Left ventricle myocardium inferior (tissue), 1 donor: ENCODE measurements at regions not wholly inside any gene's neighbourhood (a gene's known extent, or its start where the extent isn't known, plus 50 kb on each side); places are given as distances from the start of the nearest gene placed in this dataset.

Experiments
- DNase-seq: peaks from one replicate; pipeline ENCODE4 v3.0.0-alpha.2; 2020
- H3K27ac ChIP-seq: fragments of 200-600 bp; replicated peaks from 2 replicates; pipeline ENCODE4 v1.8.0; 2021
- H3K27me3 ChIP-seq: fragments of 200-600 bp; 2 replicates; pipeline ENCODE4 v1.8.0; 2021; ENCODE audit warnings: low read depth
- H3K36me3 ChIP-seq: fragments of 200-600 bp; 2 replicates; pipeline ENCODE4 v1.8.0; 2021
- H3K4me1 ChIP-seq: fragments of 200-600 bp; 2 replicates; pipeline ENCODE4 v1.8.0; 2021
- H3K4me3 ChIP-seq: fragments of 200-600 bp; 2 replicates; pipeline ENCODE4 v1.8.0; 2021; ENCODE audit warnings: mild to moderate bottlenecking, moderate library complexity
- H3K9me3 ChIP-seq: fragments of 200-600 bp; replicated peaks from 2 replicates; pipeline ENCODE4 v1.8.0; 2021
- CTCF ChIP-seq: fragments of 200-600 bp; IDR thresholded peaks from 2 replicates; pipeline ENCODE4 v1.8.0; 2021; ENCODE audit warnings: antibody characterized with exemption, mild to moderate bottlenecking, borderline replicate concordance
- intact Hi-C: fragments of 100-400 bp; cut with micrococcal nuclease; formaldehyde crosslinking; loops from one replicate; pipeline ENCODE4 v1.11.0; 2022
- donor health status: DM: no; HTN: yes; CAD: no; lungs with severe emphysema.

- H3K4me1 ChIP-seq: no peaks in the 10 kb centered on the region
- H3K27ac ChIP-seq: no peak overlapping the region
- H3K27me3 ChIP-seq: peaks cover 9% of the 10 kb centered on the region
- H3K9me3 ChIP-seq: peaks cover 29% of the 10 kb centered on the region
- intact Hi-C loops: no loop called here
- DNase-seq: no peak
- H3K4me3 ChIP-seq: no peak overlapping the region
- H3K36me3 ChIP-seq: no peaks in the 10 kb centered on the region
- TF ChIP-seq CTCF: no peak
Measured at GRCh38 chr9:115194216-115194615, 76.3 kb upstream of the TNC start.

- no peak for TF ChIP-seq CTCF
- Histone ChIP-seq H3K36me3 (no peaks in the 10 kb centered on the region), H3K27me3 (peaks cover 12% of the 10 kb centered on the region), H3K4me1 (no peaks in the 10 kb centered on the region), H3K27ac (no peak overlapping the region), H3K9me3 (peaks cover 19% of the 10 kb centered on the region), H3K4me3 (no peak overlapping the region)
- DNase-seq: no peak
- intact Hi-C loops: no loop called here
Measured at GRCh38 chr9:115195912-115196311, 78.0 kb upstream of the TNC start.

GRCh38 chr9:115196919-115197318 is 79.0 kb upstream of the TNC start:
- intact Hi-C loops: no loop called here
- TF ChIP-seq CTCF: no peak

GRCh38 chr9:115198001-115198400 is 80.0 kb upstream of the TNC start:
- H3K27me3 ChIP-seq: peaks cover 12% of the 10 kb centered on the region
- no peak for TF ChIP-seq CTCF
- intact Hi-C loops: no loop called here
- H3K36me3 ChIP-seq: no peaks in the 10 kb centered on the region
- no peak overlapping the region for H3K4me3 ChIP-seq
- H3K4me1 ChIP-seq: no peaks in the 10 kb centered on the region
- no peak overlapping the region for H3K27ac ChIP-seq
- H3K9me3 ChIP-seq: peaks cover 9% of the 10 kb centered on the region
- DNase-seq: peak; percentile 28

More at GRCh38 chr9:115196919-115197318, 79.0 kb upstream of the TNC start:
- H3K36me3 ChIP-seq: no peaks in the 10 kb centered on the region
- H3K4me3 ChIP-seq: no peak overlapping the region
- peaks cover 9% of the 10 kb centered on the region for H3K9me3 ChIP-seq
- no peak overlapping the region for H3K27ac ChIP-seq
- H3K27me3 ChIP-seq: peaks cover 12% of the 10 kb centered on the region
- no peaks in the 10 kb centered on the region for H3K4me1 ChIP-seq
- no peak for DNase-seq

DNA sequence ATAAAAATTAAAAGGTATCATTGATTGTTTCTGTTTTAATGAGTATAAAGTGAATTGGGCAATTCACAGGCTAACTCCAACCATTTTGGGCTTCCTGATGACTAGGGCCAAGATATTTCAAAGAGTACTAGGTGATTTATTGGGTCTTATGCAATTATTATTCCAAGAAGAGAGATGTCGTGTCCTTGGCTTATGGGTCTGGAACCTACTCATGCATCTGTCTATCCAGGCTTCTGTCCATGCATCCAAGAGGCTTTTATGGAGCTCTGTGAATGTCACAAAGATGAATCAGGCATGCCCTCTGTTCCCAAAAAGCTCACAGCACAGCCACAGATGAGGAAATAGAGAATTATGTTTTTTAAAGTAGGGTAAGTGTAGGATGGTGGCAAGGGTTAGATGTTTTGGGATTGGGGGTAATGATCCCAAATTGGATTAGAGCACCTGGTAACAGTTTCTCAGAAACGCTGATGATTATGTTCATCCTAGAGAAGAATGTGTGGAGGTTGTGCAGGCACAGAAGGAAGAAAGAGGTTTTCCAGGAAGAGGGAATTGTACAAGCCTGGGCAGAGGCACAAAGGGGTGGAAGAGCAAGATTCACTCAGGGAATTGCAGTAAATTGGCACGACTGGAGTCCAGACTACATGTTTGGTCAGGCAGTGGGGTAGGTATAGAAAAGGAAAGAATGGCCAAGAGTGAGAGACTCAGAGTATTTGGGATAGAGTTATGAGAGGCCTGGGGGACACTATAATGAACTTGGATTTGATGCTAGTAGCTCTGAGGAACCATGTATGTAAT is 83.0 kb upstream of the TNC start:
- Histone ChIP-seq H3K27me3 (peaks cover 16% of the 10 kb centered on the region), H3K36me3 (no peaks in the 10 kb centered on the region), H3K27ac (no peak overlapping the region), H3K9me3 (no peaks in the 10 kb centered on the region), H3K4me3 (no peak overlapping the region), H3K4me1 (no peaks in the 10 kb centered on the region)
- no peak for DNase-seq
- intact Hi-C loops: no loop called here
- no peak for TF ChIP-seq CTCF
